HG03575 (cell line): ENCODE measurements at regions not wholly inside any gene's neighbourhood (a gene's known extent, or its start where the extent isn't known, plus 50 kb on each side); places are given as distances from the start of the nearest gene placed in this dataset.

Source experiments
- ATAC-seq: cut with Tn5 transposase; IDR thresholded peaks from one replicate; pipeline ENCODE4 v1.9.1; 2021; ENCODE audit not compliant: unreplicated experiment, insufficient number of reproducible peaks, low FRiP score; ENCODE audit errors: extremely low read depth

DNA sequence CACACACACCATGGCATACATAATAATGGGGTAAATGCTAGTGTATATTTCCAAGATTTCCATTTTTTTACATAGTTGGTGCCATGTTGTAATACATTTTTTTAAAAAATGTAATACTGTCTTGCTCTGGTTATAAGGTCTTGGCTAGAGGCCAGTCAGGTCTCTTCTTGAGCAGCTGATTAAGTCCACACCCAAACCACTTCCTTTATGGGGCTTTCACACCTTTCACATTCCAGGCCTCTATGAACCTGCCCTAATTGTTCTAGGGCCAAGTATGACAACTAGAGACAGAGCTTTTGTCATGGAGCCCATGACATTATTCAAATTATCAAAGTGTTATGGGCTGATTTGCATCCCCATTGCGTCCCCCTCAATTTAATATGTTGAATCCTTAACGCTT lies 495.6 kb upstream of the CTNND2 start:
- no peak for ATAC-seq

DNA sequence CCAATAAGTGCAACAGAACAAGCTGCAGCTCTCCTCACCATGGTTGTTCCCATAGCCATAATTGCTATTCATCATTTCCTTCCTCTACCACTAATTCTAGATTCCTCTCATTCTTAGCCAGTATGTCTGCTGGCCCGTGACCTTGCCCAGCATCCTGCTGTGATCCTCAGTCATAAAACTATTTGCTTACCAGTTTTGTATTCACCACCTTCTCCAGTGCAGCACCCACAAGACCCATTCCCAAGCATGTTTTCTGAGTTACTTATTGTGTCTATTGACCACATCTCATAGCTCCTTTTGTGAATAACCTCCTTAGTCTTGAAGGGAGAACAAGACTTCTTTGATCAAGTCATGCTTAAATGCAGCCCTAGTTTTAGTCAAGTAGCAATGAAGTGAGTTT lies 488.0 kb upstream of the CTNND2 start:
- ATAC-seq, result no peak

DNA sequence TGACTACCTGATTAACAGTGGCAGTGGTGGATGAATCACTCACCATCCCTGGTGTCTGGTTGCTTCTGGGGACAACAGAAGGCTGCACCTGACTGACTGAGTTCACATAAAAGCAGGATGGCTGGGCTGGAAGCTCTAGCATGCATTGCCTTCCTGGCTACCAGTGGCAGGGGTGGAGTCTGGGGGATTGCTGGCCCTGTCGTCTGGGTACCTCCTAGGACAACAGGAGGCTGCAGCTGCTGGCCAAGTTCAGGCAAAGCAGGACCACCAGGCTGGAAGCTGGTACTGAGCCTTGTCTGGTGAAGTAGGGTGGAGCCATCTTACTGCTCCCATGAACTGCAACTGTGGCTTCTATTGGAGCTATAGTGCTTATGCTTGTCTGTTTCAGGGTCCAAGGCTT lies 480.8 kb upstream of the CTNND2 start:
- no peak for ATAC-seq

DNA sequence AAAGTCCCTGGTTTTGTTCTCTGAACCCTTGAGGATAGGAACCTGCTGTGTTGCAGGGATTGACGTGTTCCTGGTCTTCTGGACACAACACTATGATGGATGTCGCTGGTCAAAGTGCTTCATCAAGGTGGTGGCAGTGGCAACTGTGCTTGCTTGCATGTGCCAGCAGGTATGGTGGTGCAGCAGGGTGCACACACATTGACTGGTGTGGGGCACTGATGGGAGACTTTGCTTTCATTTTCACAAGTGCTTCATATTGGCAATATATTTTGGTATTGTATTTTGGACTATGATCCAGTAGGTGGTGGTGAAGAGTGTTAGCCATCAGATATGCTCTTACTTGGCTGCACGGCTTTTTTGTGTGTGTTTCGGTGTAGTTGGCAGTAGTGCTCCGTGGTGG lies 479.8 kb upstream of the CTNND2 start:
- no peak for ATAC-seq

DNA sequence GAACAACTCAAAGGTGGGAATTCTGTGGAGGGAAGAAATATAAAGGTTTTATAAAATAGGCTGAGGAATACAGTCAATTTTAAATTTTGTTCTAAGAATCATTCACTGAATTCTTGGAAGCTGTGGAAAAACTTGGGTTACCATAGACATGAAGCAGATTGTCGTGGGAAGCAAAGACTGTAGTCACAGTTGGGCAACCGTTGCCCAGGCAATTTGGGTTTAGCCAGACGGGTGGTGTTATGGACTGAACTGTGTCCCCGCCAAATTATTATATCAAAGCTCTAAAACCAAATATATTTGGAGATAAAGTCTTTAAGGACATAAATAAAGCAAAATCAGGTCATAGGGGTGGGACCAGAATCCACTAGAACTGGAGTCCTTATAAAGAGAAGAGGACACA lies 463.7 kb upstream of the CTNND2 start:
- ATAC-seq, result no peak

DNA sequence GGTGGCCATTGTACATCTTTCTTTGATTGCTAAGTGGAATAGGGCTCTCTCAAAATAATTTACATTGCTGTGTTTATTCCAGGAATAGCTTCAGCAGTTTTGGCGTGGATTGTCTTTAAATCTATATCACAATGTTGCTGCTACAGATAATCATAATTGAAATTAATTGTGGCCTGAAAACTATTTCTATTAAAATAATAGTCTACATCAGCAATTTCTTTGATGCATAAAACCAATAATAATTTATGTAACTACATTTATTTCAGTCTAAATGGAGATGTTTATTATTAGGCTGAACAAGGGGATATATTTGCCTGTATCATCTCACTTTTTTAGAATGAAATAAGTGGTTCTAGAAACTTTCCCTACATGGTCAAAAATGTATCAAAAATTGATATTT lies 456.0 kb upstream of the CTNND2 start:
- no peak for ATAC-seq

DNA sequence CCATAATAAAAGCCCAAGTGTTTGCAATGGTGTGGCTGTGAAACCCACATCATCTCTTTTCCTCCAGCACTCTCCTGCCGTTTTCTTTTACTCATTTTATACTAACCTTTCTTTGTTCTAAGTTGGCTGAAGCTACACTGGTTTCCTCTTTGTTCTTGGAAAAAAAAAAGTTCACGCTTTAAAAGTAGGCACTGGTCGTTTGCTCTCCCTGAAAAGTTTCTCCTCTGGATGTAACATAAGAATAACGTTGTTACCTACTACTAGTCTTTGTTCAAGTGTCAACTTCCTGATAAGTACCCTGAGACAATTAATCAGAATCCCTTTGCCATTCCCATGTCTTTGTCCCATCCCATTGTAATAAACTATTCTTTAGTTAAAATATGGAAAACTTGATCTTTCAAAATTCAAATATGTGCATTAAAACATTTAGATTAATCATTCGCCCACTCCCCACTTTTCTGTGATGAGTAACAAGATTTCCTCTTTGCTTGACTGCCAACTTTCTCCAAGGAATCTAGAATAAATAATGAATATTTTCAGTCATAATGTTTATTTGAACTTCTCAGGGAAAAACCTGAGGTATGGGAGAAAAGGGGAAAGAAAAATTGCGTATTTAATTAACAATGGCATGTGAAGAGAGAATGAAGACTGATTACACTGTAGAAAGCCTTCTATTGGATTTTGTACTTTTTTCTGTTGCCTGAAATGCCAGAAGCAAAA lies 454.3 kb upstream of the CTNND2 start:
- no peak for ATAC-seq

DNA sequence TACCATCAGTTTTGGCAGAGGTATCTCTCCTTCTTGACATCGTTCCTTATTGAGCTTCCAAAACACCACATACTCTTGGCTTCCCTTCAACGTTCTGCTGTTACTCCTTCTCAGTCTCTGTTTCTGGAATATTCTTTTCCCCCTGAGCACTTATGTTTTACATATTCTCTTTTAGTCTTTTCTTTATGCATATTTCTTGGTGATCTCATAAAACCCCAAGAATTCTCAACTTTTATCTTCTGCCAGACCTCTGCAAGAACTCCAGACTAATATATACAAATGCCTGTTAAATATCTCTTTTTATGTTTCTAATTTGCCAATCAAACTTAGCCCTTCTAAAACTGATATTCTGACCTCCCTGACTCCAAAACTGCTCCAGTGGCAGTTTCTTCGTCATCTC lies 453.4 kb upstream of the CTNND2 start:
- ATAC-seq, result no peak

DNA sequence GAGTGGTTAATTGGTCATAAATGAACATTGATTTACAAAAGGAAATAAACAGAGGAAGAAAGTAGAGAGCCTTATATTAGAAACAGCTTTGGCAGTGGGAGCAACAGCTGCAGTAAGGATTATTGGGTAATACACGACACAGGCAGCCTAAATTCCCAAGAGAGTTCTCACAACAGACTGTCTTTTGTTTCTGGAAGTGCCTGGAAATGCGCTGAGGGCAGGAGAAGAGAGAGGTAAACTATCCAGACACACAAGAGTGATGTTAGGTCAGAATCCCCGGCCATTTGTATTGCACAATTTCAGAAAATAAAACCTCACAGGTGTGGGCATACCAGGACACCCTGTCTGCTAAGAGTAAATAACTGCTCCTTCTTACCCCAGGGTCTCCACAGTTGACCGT lies 450.4 kb upstream of the CTNND2 start:
- no peak for ATAC-seq

DNA sequence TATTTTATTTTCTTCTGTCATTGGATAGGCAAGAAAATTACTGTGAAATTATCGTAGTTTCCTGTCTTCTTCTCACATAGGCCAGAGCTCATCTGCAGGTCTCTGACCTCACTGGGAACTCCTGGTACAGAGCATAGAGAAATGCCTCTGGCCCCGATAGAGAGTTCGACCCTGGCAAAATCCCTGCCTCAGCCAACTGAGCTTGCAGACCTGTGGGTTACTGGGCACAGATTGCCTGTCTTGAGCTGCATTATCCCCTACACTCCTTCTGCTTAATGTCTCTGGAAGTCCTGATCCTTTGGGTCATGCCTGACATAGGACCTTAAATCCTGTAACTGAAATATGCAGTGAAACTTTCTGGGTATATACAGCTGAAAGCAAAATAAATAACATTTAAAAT lies 439.3 kb upstream of the CTNND2 start:
- ATAC-seq, result no peak

DNA sequence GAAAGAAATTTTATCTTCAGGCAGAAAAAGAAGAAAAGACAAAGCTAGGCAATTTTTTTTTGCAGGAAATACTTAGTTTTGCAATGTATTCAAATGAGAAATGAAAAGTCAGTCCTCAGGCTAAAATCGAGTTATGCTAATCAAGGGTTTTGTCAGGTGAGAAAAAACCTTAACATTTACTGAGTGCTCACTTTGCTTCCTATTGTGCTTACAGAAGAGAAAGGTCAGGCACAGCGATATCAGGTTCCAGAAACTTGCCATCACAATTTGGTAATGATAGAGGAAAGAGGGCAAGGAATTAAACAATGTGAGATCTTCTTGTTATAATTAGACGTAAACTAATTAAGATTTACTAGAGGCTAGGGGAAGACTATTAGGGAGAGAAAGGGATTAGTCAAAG lies 431.7 kb upstream of the CTNND2 start:
- ATAC-seq, result no peak

DNA sequence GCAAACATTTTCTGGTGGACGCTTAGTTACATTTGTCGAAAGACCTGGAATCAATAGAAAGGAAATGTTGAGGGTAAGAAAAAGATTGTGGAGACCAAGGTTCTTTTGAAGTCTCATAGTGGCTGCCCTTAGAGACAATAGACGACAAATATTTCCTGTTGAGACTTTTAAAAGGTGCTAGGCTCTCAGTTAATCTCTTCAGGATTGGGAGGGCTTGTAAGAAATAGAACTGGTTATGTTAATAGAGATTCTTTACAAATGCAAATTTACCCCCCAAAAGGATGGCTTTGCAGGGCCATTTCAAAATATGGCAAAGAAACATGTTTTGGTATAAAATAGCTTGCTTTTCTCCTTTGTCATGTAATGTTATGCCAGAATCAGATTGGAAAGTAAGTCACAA lies 428.2 kb upstream of the CTNND2 start:
- ATAC-seq, result no peak

DNA sequence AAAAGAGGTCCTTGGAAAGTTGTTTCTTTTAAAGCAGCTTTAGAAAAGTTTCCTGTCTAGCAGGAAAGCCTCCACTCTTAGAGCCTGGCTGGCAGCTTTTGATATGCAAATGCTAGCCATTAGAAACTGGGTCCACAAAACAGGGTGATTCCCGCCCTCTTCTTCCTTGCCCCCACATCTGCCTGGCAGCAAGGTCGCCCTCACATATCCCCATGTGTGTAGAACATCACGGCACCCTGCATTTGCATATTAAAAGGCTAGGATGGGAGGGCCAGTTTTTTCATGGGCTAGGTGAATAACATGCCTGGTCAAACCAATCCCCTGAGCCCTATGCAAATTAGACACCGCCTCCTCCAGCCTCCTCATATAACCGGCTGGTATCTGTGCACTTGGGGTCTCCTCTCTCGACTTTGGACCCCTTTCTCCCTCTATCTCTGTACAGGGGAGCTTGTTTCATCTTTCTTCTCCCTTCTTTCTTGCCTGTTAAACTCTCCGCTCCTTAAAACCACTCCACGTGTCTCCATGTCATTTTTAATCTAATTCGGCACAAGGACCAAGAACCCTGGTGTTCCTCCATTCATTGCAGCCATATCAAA lies 426.8 kb upstream of the CTNND2 start:
- ATAC-seq, result no peak

DNA sequence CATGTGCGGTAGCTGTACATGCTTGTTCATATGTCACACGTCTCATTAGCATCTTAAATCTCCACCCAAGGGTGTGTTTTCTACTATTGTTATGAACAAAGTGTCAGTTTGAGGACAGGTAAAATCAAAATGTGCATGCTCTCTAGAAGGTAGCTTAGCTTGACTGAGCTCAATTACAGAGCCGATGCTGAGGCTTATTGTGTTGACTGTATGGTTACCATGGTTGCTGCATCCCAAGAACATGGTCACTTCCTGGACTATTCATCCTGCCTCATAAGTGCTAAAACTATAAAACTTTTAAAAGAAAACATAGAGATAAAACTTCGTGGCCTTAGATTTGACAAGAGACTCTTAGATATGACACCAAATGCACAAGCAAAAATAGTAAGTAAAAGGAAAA lies 426.1 kb upstream of the CTNND2 start:
- no peak for ATAC-seq

DNA sequence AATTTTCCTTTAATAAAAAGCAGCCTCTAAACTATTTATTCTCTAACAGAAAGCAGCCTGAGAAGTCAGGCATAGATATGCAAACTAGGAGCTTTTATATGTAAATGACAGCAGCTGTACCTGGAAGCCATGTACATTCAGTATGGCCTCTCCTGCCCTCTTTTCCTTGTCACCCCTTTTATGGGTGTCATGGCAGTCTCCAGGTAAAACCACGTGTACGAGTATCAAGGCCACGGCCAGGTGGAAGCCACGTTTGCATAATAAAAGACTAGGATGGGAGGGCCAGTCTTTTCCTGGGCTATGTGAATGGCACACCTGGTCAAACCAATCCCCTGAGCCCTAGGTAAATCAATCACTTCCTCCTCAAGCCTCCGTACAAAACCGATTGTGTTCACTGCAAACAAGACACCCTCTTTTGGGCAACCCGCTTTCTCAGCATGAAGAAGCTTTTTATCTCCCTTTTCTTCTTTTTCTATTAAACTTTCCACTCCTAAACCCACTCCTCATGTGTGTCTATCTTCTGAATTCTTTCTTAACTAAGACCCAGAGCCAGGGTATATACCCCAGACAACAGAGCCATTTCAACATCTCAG lies 419.5 kb upstream of the CTNND2 start:
- ATAC-seq, result no peak

DNA sequence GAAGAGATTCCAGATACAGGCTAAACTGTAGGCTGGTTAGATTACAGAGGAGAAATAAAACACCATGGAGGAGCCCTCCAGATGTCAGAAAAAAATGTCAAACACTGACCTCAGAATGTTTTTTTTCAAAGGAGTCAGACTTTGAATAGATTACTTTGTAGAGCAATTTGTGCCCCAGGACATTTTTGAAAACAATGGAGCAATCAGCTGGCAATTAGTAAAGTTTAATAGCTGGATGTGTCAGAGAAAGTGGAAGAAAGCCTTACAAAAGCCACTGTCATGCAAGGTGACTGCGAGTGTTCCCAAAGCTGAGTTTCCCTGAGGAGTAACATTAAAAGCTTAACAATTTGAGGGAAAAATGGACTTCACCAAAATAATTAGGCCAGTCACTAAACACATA lies 417.8 kb upstream of the CTNND2 start:
- ATAC-seq, result no peak

DNA sequence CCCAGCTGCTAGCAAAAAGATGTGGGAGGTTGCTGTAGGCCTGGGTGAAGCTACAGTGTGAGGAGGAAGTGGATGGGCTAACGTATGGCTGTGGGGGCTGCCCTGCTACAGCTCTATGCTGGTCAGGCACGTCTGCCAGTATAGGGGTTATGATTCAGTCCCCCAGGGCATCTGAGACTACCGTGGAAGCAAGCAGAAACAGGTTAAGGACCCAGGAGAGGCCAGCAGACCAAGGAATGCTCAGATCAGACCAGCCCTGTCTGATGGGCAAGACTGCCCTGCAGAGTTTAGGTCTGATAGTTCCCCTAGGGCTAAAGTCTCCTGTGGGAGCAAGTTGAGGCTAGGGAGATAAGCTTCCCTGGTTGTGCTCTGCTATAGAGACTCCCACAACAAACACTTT lies 416.1 kb upstream of the CTNND2 start:
- ATAC-seq, result no peak

DNA sequence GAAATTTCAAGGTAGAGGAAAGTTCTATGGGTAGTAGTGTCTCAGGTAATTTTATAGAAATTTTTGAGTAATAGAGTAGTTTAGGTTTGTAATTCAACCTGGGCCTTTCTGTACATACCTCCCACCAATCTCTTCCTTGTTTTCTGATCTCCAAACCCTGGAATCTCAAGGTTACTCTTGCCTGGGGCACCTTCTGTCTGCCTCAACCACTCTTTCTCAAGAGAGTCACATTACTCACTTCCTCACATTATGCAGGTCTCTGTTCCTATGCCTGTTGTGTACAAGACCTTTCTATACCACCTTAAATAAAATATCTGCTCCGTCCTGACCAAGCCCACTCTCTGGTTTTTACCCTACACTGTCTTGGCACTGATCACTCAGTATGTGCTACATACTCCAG lies 412.6 kb upstream of the CTNND2 start:
- ATAC-seq, result no peak

DNA sequence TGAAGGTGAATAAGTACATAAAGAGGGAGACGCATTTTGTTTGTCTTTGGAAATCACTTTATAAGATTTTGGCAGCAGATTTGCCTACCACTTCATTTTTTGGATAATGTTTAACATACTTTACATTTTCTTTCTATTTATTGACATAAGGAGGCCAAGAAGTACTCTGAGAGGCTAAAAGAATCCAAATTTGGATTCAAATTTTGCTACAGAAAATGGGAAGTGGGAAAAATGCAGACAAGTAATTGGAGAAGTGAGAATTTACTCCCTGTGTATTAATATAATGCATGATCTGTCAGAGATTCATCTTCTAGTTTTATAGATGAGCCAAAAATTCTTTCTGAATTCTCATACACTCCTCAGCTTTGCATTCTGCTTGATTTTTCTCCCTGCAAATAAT lies 411.2 kb upstream of the CTNND2 start:
- ATAC-seq, result no peak

DNA sequence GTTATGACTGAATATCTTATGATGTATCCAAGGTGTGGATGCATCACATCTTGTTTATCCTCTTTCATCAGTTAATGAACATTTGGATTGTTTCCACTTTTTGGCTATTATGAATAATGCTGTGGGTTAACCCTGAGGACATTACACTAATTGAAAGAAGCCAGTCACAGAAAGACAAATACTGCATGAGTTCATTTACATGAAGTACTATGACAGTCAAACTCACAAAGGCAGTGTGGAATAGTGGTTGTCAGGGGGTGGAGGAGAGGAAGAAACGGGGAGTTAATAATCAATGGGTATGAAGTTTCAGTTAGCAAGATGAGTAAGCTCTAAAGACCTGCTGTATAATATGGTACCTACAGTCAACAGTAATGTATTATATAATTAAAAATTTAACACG lies 409.4 kb upstream of the CTNND2 start:
- ATAC-seq, result no peak

DNA sequence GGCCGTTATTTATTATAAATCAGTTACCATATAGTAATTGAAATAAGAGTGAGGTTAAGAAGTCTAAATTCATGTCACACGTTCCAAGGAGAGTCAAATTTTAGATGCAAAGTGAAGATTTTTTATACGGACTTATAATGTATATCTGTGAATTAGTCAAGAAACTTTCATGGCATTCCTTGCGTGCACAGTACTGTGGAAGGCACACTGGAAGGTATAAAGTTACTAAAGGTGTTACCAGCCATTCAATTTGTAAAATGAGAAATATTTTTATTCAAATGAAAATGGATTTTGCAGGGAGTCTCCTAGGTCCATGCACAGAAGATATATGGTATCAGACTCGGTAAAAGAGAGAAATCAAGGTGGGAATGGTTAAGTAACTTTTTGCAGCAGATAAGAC lies 408.1 kb upstream of the CTNND2 start:
- no peak for ATAC-seq
